Gastrocnemius medialis (tissue), 4 donors: ENCODE measurements at regions not wholly inside any gene's neighbourhood (a gene's known extent, or its start where the extent isn't known, plus 50 kb on each side); places are given as distances from the start of the nearest gene placed in this dataset.

Experiments
- CTCF ChIP-seq, 5 experiments: fragments of 450-650 bp in 3 of 5; fragments of 200-600 bp in 2 of 5; sonication (generic) in 2 of 5; IDR thresholded peaks in 4 of 5; conservative IDR thresholded peaks in 1 of 5; 1 replicate in 4 of 5; 2 replicates in 1 of 5; pipeline ENCODE4 v1.5.1; 2016 to 2019; ENCODE audit warnings: antibody characterized with exemption in 5 of 5, mild to moderate bottlenecking in 3 of 5, moderate library complexity in 3 of 5
- POLR2A ChIP-seq, 2 donors: fragments of 450-650 bp; IDR thresholded peaks; one replicate each; pipeline ENCODE4 v1.6.1; 2017; ENCODE audit warnings: antibody characterized with exemption in 2 of 2, mild to moderate bottlenecking in 2 of 2, moderate library complexity in 2 of 2

- TF ChIP-seq POLR2A (IDR thresholded peaks at IDR 0.05) (no peak), CTCF (IDR thresholded peaks at IDR 0.05 in 4 of 5, conservative IDR thresholded peaks at IDR 0.05 in 1 of 5) (no peak)
Observed at GRCh38 chr7:155164316-155164715, 94.2 kb downstream of the HTR5A start.
